H54 (cell line): ENCODE measurements at regions not wholly inside any gene's neighbourhood (a gene's known extent, or its start where the extent isn't known, plus 50 kb on each side); places are given as distances from the start of the nearest gene placed in this dataset.
"Not testable (repeated sequence)": the region's sequence is repeated elsewhere in the genome, so short reads cannot be mapped to it uniquely, and the experiment has no call there.

Experiments
- DNase-seq: peaks from one replicate; pipeline ENCODE4 v3.0.0; 2011; ENCODE audit warnings: low spot score, mixed read lengths; ENCODE audit not compliant: insufficient read length
- FAIRE-seq: peaks from 3 replicates; lab custom pipeline; 2011; peaks lifted over from hg19 to GRCh38; lab: Jason Lieb, UNC
- POLR2A ChIP-seq: IDR thresholded peaks from 2 replicates; pipeline ENCODE4 v1.6.1; 2011; ENCODE audit warnings: low read depth, mild to moderate bottlenecking, low read length

- FAIRE-seq (no peak), DNase-seq (no peak)
- no peak for TF ChIP-seq POLR2A
Observed at GRCh38 chr3:74420538-74421124, 193.8 kb downstream of the CNTN3 start.

- no peak for TF ChIP-seq POLR2A
- DNase-seq (no peak), FAIRE-seq (no peak)
Observed at GRCh38 chr3:74415731-74416130, 198.7 kb downstream of the CNTN3 start.

GRCh38 chr3:74413547-74414241, 200.8 kb downstream of the CNTN3 start:
- no peak for TF ChIP-seq POLR2A
- FAIRE-seq (no peak), DNase-seq (no peak)

- DNase-seq (no peak), FAIRE-seq (no peak)
- no peak for TF ChIP-seq POLR2A
Observed at GRCh38 chr3:74410276-74410941, 204.1 kb downstream of the CNTN3 start.

GRCh38 chr3:74409066-74409465, 205.4 kb downstream of the CNTN3 start:
- DNase-seq (no peak), FAIRE-seq (no peak)
- no peak for TF ChIP-seq POLR2A

GRCh38 chr3:74403307-74403706, 211.2 kb downstream of the CNTN3 start:
- DNase-seq (no peak), FAIRE-seq (no peak)
- no peak for TF ChIP-seq POLR2A

- FAIRE-seq (no peak), DNase-seq (no peak)
- TF ChIP-seq POLR2A: no peak
Observed at GRCh38 chr3:74402821-74403220, 211.6 kb downstream of the CNTN3 start.

- TF ChIP-seq POLR2A: no peak
- FAIRE-seq (no peak), DNase-seq (no peak)
Observed at GRCh38 chr3:74393426-74393825, 221.0 kb downstream of the CNTN3 start.

GRCh38 chr3:74390121-74390877, 224.2 kb downstream of the CNTN3 start:
- TF ChIP-seq POLR2A: no peak
- FAIRE-seq (no peak), DNase-seq (no peak)

GRCh38 chr3:74387111-74387735, 227.2 kb downstream of the CNTN3 start:
- TF ChIP-seq POLR2A: no peak
- DNase-seq (no peak), FAIRE-seq (no peak)

GRCh38 chr3:74384159-74384558, 230.3 kb downstream of the CNTN3 start:
- TF ChIP-seq POLR2A: no peak
- no peak for DNase-seq
- no peak for FAIRE-seq

GRCh38 chr3:74377669-74378068, 236.8 kb downstream of the CNTN3 start:
- no peak for FAIRE-seq
- DNase-seq: no peak
- TF ChIP-seq POLR2A: no peak

GRCh38 chr3:74376323-74376722, 238.1 kb downstream of the CNTN3 start:
- DNase-seq, FAIRE-seq: not testable (repeated sequence)

- TF ChIP-seq POLR2A: no peak
- DNase-seq (no peak), FAIRE-seq (no peak)
Observed at GRCh38 chr3:74375653-74376052, 238.8 kb downstream of the CNTN3 start.
